ENCODE measurements at regions not wholly inside any gene's neighbourhood (a gene's known extent, or its start where the extent isn't known, plus 50 kb on each side); places are given as distances from the start of the nearest gene placed in this dataset.
"Not testable (repeated sequence)": the region's sequence is repeated elsewhere in the genome, so short reads cannot be mapped to it uniquely, and the experiment has no call there.

GRCh38 chr6:78243519-78243918, 590.7 kb downstream of the MEI4 start:
- no peak for DNase-seq

GRCh38 chr6:78251931-78252330, 599.1 kb downstream of the MEI4 start:
- DNase-seq: no peak

- no peak for DNase-seq
Observed at GRCh38 chr6:78253618-78254017, 600.8 kb downstream of the MEI4 start.

- DNase-seq: no peak
Observed at GRCh38 chr6:78259935-78260334, 607.1 kb downstream of the MEI4 start.

- DNase-seq: not testable (repeated sequence)
Observed at GRCh38 chr6:78260427-78260826, 606.9 kb upstream of the IRAK1BP1 start.

- DNase-seq: no peak
Observed at GRCh38 chr6:78268591-78269452, 598.5 kb upstream of the IRAK1BP1 start.

GRCh38 chr6:78300885-78301284, 566.5 kb upstream of the IRAK1BP1 start:
- no peak for DNase-seq

- DNase-seq: no peak
Observed at GRCh38 chr6:78302411-78302810, 564.9 kb upstream of the IRAK1BP1 start.

GRCh38 chr6:78308025-78308424, 559.3 kb upstream of the IRAK1BP1 start:
- DNase-seq: no peak

GRCh38 chr6:78322068-78322845, 545.1 kb upstream of the IRAK1BP1 start:
- DNase-seq: no peak

GRCh38 chr6:78324213-78324612, 543.1 kb upstream of the IRAK1BP1 start:
- DNase-seq: no peak

GRCh38 chr6:78340755-78341154, 526.6 kb upstream of the IRAK1BP1 start:
- no peak for DNase-seq

GRCh38 chr6:78345882-78346281, 521.5 kb upstream of the IRAK1BP1 start:
- DNase-seq: no peak

GRCh38 chr6:78347191-78347916, 520.0 kb upstream of the IRAK1BP1 start:
- DNase-seq: no peak

- no peak for DNase-seq
Observed at GRCh38 chr6:78353040-78353439, 514.3 kb upstream of the IRAK1BP1 start.

GRCh38 chr6:78363688-78364087, 503.7 kb upstream of the IRAK1BP1 start:
- DNase-seq: no peak

- no peak for DNase-seq
Observed at GRCh38 chr6:78365473-78365872, 501.9 kb upstream of the IRAK1BP1 start.

GRCh38 chr6:78377056-78377455, 490.3 kb upstream of the IRAK1BP1 start:
- no peak for DNase-seq

GRCh38 chr6:78379982-78380381, 487.4 kb upstream of the IRAK1BP1 start:
- no peak for DNase-seq

- DNase-seq: no peak
Observed at GRCh38 chr6:78380541-78380940, 486.8 kb upstream of the IRAK1BP1 start.

GRCh38 chr6:78383968-78384367, 483.4 kb upstream of the IRAK1BP1 start:
- DNase-seq: no peak

GRCh38 chr6:78386854-78387253, 480.5 kb upstream of the IRAK1BP1 start:
- not testable (repeated sequence) for DNase-seq

- DNase-seq: no peak
Observed at GRCh38 chr6:78390066-78390465, 477.3 kb upstream of the IRAK1BP1 start.

Data from DMS153 (cell line).